Activated CD8-positive, alpha-beta memory T cell treated with anti-CD3 and anti-CD28 coated beads, Interleukin-2, amount 50 U/mL, for 24 hours (primary cell): ENCODE measurements at regions not wholly inside any gene's neighbourhood (a gene's known extent, or its start where the extent isn't known, plus 50 kb on each side); places are given as distances from the start of the nearest gene placed in this dataset.
A peak's percentile ranks its signal among the peaks of the same experiment; 100 is the strongest.

Experiments used
- DNase-seq: peaks from one replicate; pipeline ENCODE4 v3.0.0-alpha.2; 2020; ENCODE audit errors: extremely low read depth

GRCh38 chr15:70202756-70203155 is 105.0 kb upstream of the TLE3 start:
- DNase-seq, result no peak

GRCh38 chr15:70201425-70201775 is 103.7 kb upstream of the TLE3 start:
- no peak for DNase-seq

GRCh38 chr15:70200511-70201424 is 103.1 kb upstream of the TLE3 start:
- DNase-seq, result no peak

DNA sequence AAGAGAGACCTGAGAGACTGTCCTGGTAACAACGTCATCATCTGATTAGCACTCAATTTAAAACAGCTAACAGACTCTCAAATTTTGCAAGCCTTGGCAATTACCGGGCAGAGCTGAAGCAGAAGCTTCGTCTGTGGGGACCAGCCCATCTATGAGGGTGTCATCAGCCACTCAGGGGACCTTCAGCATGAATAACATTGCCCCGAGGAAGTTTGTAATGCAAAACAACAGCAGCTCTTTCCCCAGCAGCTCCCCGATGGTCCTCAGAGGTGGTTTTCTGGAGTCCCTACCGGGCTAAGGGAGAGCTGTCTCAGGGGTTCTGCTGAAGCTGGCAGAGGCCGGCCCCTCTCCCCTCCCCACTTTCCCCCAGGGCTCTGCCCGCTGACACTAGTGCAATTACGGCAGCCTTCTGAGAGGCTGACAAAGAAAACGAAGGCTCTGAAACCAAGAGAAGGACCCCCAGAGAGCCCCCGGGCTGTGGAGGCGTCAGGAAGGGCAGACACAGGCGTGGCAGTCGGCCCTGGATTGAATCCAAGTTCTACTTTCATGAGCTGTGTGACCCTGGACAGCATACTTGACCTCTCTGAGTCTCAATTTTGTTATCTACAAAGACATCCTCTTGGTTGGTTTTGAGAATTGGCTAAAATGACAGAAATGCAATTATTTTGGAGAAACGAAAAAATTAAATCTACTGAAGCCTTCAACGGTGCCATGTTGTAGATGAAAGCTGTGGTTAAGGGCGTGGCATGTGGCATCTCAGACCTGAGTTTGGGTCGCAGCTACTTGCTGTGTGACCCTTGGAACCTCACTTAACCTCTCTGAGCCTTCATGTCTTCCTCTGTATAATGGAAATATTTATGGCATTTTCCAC is 102.1 kb upstream of the TLE3 start:
- no peak for DNase-seq

- no peak for DNase-seq
These were observed 101.4 kb upstream of the TLE3 start for GRCh38 chr15:70199124-70199482.

- no peak for DNase-seq
These were observed 100.9 kb upstream of the TLE3 start for GRCh38 chr15:70198441-70199123.

DNA sequence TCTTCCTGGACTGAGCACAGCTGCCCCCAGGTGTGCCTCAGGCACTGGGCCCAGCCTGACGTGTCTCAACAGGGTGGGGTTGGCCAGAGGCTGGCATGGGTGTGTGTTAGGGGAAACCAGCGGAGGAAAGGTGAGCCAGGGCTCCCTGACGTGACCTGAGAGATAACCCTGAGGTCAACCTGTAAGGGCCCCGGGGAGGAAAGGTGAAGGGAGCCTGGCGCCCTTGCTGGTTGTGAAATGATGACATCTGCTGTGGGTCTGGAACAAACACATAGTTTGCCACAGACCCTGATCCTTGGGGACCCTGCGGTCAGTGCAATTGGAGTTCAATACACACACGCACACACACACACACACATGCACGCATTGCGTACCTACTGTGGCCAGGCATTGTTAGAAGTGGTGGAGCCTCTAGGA is 100.2 kb upstream of the TLE3 start:
- DNase-seq, result no peak

- no peak for DNase-seq
These were observed 99.7 kb upstream of the TLE3 start for GRCh38 chr15:70197318-70197944.

GRCh38 chr15:70196372-70197316 is 98.9 kb upstream of the TLE3 start:
- DNase-seq, result peak; percentile 17

- DNase-seq, result no peak
These were observed 98.0 kb upstream of the TLE3 start for GRCh38 chr15:70195587-70196305.

GRCh38 chr15:70195171-70195570 is 97.5 kb upstream of the TLE3 start:
- no peak for DNase-seq

DNA sequence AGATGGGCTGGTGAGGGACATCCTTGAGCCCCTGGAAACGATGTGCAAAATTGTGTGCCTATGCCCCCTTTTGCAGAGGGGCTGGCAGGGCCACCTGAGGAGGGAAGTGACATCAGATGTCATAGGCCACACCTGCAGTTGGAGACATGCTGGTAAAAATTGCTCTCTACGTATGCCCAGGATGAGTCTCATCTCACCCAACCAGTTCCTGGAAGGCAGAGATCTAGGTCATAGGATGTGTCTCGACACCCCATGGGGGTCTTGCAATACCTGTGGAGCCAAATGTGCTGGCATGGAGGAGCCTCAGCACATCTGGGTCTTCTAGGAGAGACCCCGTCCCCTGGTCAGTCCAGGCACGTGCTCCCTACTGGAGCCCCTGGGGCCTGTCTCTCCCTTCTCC is 96.5 kb upstream of the TLE3 start:
- DNase-seq, result no peak

DNA sequence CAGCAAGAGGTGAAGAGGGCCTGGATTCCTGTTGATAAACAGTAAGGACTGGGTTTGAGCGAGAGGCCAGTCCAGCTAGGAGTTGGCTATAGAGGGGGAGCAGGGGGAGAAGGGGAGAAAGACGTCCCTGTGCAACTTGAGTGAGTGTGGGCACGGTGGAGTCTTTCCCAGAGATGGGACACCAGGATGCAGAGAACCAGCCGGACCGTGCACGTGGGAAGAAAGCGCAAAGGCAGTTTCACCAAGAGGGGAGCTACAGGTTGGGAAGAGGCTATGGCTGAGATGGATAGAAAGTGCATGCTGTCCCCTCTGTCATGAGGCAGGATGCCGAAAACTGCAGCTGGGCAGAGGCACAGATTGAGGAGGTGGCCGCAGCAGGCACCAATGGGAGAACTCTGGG is 96.0 kb upstream of the TLE3 start:
- DNase-seq, result no peak

DNA sequence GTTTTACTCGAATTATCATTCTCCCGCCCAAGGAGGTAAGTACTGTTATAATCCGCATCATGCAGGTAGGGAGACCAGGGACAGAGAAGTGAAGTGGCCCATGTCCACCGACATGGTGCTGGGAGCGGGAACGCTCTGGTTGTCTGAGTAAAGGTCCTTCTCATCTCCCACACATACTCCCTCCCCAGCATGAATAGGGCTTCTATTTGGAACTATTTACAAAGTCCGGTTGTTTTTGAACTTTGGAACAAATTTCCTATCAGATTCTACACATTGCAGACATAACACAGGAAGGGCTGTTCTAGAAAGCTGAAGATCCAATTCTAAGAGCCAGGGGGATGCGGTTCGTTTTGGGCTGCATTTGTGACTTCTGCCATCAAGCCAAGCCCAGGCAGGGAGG is 94.8 kb upstream of the TLE3 start:
- DNase-seq, result no peak

- DNase-seq, result no peak
These were observed 94.3 kb upstream of the TLE3 start for GRCh38 chr15:70192041-70192440.

DNA sequence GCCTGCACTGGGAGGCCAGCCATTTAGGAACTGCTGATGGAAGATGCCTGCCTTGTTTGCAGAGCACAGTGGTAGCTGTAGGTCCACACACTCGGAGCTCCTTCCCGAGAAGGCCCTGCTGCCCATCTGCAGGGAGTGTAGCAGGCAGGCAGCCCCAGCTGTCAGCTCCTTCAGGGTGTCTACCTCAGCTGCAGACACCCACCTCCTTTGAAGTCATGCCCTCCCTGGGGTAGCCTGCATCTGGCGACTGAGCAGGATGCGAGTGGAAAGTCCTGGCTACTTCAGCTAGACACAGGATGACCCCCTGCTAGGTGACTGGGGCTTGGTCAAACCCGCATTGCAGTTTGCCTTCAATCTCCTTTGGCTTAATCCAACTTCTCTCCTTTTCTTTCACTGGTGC is 93.2 kb upstream of the TLE3 start:
- no peak for DNase-seq

- no peak for DNase-seq
These were observed 92.3 kb upstream of the TLE3 start for GRCh38 chr15:70189826-70190695.

DNA sequence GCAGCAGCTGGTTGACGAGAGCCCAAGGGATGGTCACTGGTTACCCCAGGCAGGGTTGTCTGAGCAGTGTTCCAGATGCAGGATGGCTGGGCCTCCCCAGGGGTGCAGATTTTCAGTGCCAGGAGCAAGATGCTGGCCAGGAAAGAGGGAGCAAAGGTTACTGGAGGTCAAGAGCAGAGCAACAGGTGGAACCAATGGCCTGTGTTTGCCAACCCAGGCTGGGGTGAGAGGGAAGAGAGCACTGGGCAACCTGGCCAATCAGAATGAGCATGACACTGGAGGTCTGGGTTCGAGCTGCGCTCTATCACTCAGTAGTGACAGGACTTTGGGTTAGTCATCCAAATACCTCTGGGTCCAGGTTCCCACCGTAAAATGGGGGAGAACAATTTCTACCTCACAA is 90.6 kb upstream of the TLE3 start:
- no peak for DNase-seq

GRCh38 chr15:70187331-70187730 is 89.6 kb upstream of the TLE3 start:
- DNase-seq, result no peak
